ENCODE measurements at regions not wholly inside any gene's neighbourhood (a gene's known extent, or its start where the extent isn't known, plus 50 kb on each side); places are given as distances from the start of the nearest gene placed in this dataset.

- no peak for TF ChIP-seq KIAA2018 (CRISPR knock-in tag; IDR thresholded peaks at IDR 0.05; ENCODE audit: borderline replicate concordance)
- no peak for TF ChIP-seq SMYD3 (CRISPR knock-in tag; IDR thresholded peaks at IDR 0.05)
Measured at GRCh38 chr10:132123606-132124005, 57.9 kb downstream of the JAKMIP3 start (continued).

GRCh38 chr10:132124201-132124920 lies 58.6 kb downstream of the JAKMIP3 start:
- Histone ChIP-seq H3K9me3 (ENCODE audit: low read length) (no peaks in the 10 kb centered on the region), H3K36me3 (replicated peaks in 1 of 2; ENCODE audit: control insufficient read depth in 1 of 2, insufficient read depth in 2 of 2, low read length in 2 of 2) (no peaks in the 10 kb centered on the region), H4K20me1 (ENCODE audit: insufficient read depth, low read length) (no peaks in the 10 kb centered on the region), H3K4me3 (replicated peaks in 1 of 3; ENCODE audit: insufficient read depth in 1 of 3, low read depth in 2 of 3, low read length in 3 of 3) (no peak overlapping the region), H3K27ac (ENCODE audit: extremely low read length, insufficient read depth, low read length) (no peak overlapping the region), H3K9ac (ENCODE audit: insufficient read depth, low read depth, low read length) (no peak overlapping the region), H3K4me1 (ENCODE audit: insufficient read depth, low read length) (no peaks in the 10 kb centered on the region), H2AFZ (ENCODE audit: low read length) (no peak overlapping the region), H3K27me3 (ENCODE audit: control insufficient read depth in 1 of 2, insufficient read depth in 2 of 2, low read length in 2 of 2) (peaks cover 1 to 57% of the 10 kb centered on the region in 2 experiments; a peak in 4 of 5 replicates), H3K79me2 (ENCODE audit: insufficient read depth, low read length) (no peaks in the 10 kb centered on the region), H3K4me2 (ENCODE audit: low read depth, low read length) (no peak overlapping the region)
- in situ Hi-C loops (cut with HindIII; ENCODE audit: extremely low pct_ligation_motif_present, low pct_unique_long_range_greater_than_20kb): no loop called here
- WGBS (ENCODE audit: low lambda C conversion rate): 64% methylated on average over 31 of the region's 50 CpGs
- intact Hi-C loops (cut with micrococcal nuclease; ENCODE audit: unreplicated experiment): no loop called here
- no peak for FAIRE-seq
- DNase-seq (ENCODE audit: low spot score): no peak
- no TSS peak for BruUV-seq (replicated peaks)
- ATAC-seq: no peak
- POLR2A ChIA-PET: no interaction called here
- CTCF ChIA-PET (ENCODE audit: low intra/inter-chr PET ratio, low total read pairs): no interaction called here
- TF ChIP-seq AKAP8 (CRISPR knock-in tag; IDR thresholded peaks at IDR 0.05) (no peak), ZNF878 (CRISPR knock-in tag; IDR thresholded peaks at IDR 0.05) (no peak), STAT5B (CRISPR knock-in tag; IDR thresholded peaks at IDR 0.05) (no peak), MYNN (CRISPR knock-in tag; IDR thresholded peaks at IDR 0.05; ENCODE audit: low read depth) (no peak), ATM (IDR thresholded peaks at IDR 0.05; ENCODE audit: borderline replicate concordance) (no peak), ZNF629 (CRISPR knock-in tag; conservative IDR thresholded peaks at IDR 0.05) (no peak), ZNF34 (CRISPR knock-in tag; IDR thresholded peaks at IDR 0.05; ENCODE audit: borderline replicate concordance) (no peak), ZNF589 (CRISPR knock-in tag; conservative IDR thresholded peaks at IDR 0.05) (no peak), HOXA3 (CRISPR knock-in tag; IDR thresholded peaks at IDR 0.05) (no peak), PITX1 (CRISPR knock-in tag; IDR thresholded peaks at IDR 0.05) (no peak), ZNF274 (CRISPR knock-in tag; IDR thresholded peaks at IDR 0.05) (no peak), POLR2AphosphoS5 (IDR thresholded peaks at IDR 0.05; ENCODE audit: low read depth, low read length) (no peak), GTF3A (CRISPR knock-in tag; conservative IDR thresholded peaks at IDR 0.05) (no peak), IKZF5 (CRISPR knock-in tag; IDR thresholded peaks at IDR 0.05) (no peak)

All from HepG2 (cell line).